ENCODE measurements at regions not wholly inside any gene's neighbourhood (a gene's known extent, or its start where the extent isn't known, plus 50 kb on each side); places are given as distances from the start of the nearest gene placed in this dataset.

- TF ChIP-seq REST (IDR thresholded peaks at IDR 0.05; ENCODE audit: low read depth, low read length) (no peak), TCF12 (IDR thresholded peaks at IDR 0.05) (no peak), MXI1 (IDR thresholded peaks at IDR 0.05; ENCODE audit: low read depth, low read length) (no peak)
Measured at GRCh38 chr4:3683077-3683743, 83.0 kb upstream of the ADRA2C start (continued).

GRCh38 chr4:3682236-3683076, 83.7 kb upstream of the ADRA2C start:
- CTCF ChIA-PET: no interaction called here
- WGBS (ENCODE audit: low lambda C conversion rate): 56% methylated on average over 10 of the region's 19 CpGs
- H3K4me3 ChIP-seq (ENCODE audit: low read depth in 2 of 2, low read length in 1 of 2): no peak overlapping the region
- no peaks in the 10 kb centered on the region for H3K79me2 ChIP-seq (ENCODE audit: insufficient read depth)
- no peaks in the 10 kb centered on the region for H3K36me3 ChIP-seq (replicated peaks in 1 of 2; ENCODE audit: control insufficient read depth in 1 of 2, insufficient read depth in 2 of 2, low read length in 1 of 2)
- H3K9me3 ChIP-seq: no peaks in the 10 kb centered on the region
- no peak overlapping the region for H2AFZ ChIP-seq (ENCODE audit: low read depth)
- H3K9me2 ChIP-seq: no peaks in the 10 kb centered on the region
- no peaks in the 10 kb centered on the region for H3K27me3 ChIP-seq (ENCODE audit: insufficient read depth)
- H4K20me1 ChIP-seq (ENCODE audit: insufficient read depth): no peaks in the 10 kb centered on the region
- no peaks in the 10 kb centered on the region for H3F3A ChIP-seq (replicated peaks; ENCODE audit: insufficient read depth)
- POLR2A ChIA-PET: no interaction called here
- H3K4me2 ChIP-seq: no peak overlapping the region
- no peak overlapping the region for H3K9ac ChIP-seq
- no peak for DNase-seq
- H3K4me1 ChIP-seq (ENCODE audit: control insufficient read depth in 1 of 2, insufficient read depth in 2 of 2, low read depth in 1 of 2, low read length in 1 of 2): peaks cover 0 to under 1% of the 10 kb centered on the region in 2 experiments; a peak in 1 of 4 replicates
- TF ChIP-seq ZBTB33 (IDR thresholded peaks at IDR 0.05; ENCODE audit: borderline replicate concordance, low read depth) (no peak), RXRA (IDR thresholded peaks at IDR 0.05; ENCODE audit: borderline replicate concordance, low read depth) (no peak), ELF1 (IDR thresholded peaks at IDR 0.05) (no peak), CHD2 (IDR thresholded peaks at IDR 0.05; ENCODE audit: low read length, partially characterized antibody) (no peak), SMC3 (IDR thresholded peaks at IDR 0.05; ENCODE audit: low read depth, low read length) (no peak), JUND (IDR thresholded peaks at IDR 0.05) (no peak), FOSL2 (IDR thresholded peaks at IDR 0.05; ENCODE audit: borderline replicate concordance, low read depth) (no peak), SIN3A (IDR thresholded peaks at IDR 0.05; ENCODE audit: borderline replicate concordance, low read depth, low read length) (no peak), RCOR1 (IDR thresholded peaks at IDR 0.05; ENCODE audit: low read length) (no peak)
- no peak overlapping the region for H3K27ac ChIP-seq (ENCODE audit: low read depth in 2 of 2, low read length in 1 of 2)
